ENCODE measurements at regions not wholly inside any gene's neighbourhood (a gene's known extent, or its start where the extent isn't known, plus 50 kb on each side); places are given as distances from the start of the nearest gene placed in this dataset.

- no peak overlapping the region for H3K27ac Mint-ChIP-seq
- no peaks in the 10 kb centered on the region for H3K9me2 ChIP-seq (ENCODE audit: insufficient read depth)
- H3K36me3 Mint-ChIP-seq (ENCODE audit: low read depth) = no peaks in the 10 kb centered on the region
- H3F3A ChIP-seq (replicated peaks; ENCODE audit: low read depth) = no peaks in the 10 kb centered on the region
- H3K27ac ChIP-seq (ENCODE audit: low read depth) = no peak overlapping the region
- TF ChIP-seq, protein P1, sequence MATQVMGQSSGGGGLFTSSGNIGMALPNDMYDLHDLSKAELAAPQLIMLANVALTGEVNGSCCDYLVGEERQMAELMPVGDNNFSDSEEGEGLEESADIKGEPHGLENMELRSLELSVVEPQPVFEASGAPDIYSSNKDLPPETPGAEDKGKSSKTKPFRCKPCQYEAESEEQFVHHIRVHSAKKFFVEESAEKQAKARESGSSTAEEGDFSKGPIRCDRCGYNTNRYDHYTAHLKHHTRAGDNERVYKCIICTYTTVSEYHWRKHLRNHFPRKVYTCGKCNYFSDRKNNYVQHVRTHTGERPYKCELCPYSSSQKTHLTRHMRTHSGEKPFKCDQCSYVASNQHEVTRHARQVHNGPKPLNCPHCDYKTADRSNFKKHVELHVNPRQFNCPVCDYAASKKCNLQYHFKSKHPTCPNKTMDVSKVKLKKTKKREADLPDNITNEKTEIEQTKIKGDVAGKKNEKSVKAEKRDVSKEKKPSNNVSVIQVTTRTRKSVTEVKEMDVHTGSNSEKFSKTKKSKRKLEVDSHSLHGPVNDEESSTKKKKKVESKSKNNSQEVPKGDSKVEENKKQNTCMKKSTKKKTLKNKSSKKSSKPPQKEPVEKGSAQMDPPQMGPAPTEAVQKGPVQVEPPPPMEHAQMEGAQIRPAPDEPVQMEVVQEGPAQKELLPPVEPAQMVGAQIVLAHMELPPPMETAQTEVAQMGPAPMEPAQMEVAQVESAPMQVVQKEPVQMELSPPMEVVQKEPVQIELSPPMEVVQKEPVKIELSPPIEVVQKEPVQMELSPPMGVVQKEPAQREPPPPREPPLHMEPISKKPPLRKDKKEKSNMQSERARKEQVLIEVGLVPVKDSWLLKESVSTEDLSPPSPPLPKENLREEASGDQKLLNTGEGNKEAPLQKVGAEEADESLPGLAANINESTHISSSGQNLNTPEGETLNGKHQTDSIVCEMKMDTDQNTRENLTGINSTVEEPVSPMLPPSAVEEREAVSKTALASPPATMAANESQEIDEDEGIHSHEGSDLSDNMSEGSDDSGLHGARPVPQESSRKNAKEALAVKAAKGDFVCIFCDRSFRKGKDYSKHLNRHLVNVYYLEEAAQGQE (IDR thresholded peaks at IDR 0.05; ENCODE audit: unreplicated experiment) = no peak
- TF ChIP-seq STAT1 (IDR thresholded peaks at IDR 0.05; ENCODE audit: unreplicated experiment) = no peak
- no peak for TF ChIP-seq CREB1 (CRISPR knock-in tag; IDR thresholded peaks at IDR 0.05; ENCODE audit: low read depth)
- no peak for TF ChIP-seq ETS1 (IDR thresholded peaks at IDR 0.05)
- no peak for TF ChIP-seq ZNF331 (CRISPR knock-in tag; IDR thresholded peaks at IDR 0.05; ENCODE audit: low read depth)
- TF ChIP-seq, protein P2, sequence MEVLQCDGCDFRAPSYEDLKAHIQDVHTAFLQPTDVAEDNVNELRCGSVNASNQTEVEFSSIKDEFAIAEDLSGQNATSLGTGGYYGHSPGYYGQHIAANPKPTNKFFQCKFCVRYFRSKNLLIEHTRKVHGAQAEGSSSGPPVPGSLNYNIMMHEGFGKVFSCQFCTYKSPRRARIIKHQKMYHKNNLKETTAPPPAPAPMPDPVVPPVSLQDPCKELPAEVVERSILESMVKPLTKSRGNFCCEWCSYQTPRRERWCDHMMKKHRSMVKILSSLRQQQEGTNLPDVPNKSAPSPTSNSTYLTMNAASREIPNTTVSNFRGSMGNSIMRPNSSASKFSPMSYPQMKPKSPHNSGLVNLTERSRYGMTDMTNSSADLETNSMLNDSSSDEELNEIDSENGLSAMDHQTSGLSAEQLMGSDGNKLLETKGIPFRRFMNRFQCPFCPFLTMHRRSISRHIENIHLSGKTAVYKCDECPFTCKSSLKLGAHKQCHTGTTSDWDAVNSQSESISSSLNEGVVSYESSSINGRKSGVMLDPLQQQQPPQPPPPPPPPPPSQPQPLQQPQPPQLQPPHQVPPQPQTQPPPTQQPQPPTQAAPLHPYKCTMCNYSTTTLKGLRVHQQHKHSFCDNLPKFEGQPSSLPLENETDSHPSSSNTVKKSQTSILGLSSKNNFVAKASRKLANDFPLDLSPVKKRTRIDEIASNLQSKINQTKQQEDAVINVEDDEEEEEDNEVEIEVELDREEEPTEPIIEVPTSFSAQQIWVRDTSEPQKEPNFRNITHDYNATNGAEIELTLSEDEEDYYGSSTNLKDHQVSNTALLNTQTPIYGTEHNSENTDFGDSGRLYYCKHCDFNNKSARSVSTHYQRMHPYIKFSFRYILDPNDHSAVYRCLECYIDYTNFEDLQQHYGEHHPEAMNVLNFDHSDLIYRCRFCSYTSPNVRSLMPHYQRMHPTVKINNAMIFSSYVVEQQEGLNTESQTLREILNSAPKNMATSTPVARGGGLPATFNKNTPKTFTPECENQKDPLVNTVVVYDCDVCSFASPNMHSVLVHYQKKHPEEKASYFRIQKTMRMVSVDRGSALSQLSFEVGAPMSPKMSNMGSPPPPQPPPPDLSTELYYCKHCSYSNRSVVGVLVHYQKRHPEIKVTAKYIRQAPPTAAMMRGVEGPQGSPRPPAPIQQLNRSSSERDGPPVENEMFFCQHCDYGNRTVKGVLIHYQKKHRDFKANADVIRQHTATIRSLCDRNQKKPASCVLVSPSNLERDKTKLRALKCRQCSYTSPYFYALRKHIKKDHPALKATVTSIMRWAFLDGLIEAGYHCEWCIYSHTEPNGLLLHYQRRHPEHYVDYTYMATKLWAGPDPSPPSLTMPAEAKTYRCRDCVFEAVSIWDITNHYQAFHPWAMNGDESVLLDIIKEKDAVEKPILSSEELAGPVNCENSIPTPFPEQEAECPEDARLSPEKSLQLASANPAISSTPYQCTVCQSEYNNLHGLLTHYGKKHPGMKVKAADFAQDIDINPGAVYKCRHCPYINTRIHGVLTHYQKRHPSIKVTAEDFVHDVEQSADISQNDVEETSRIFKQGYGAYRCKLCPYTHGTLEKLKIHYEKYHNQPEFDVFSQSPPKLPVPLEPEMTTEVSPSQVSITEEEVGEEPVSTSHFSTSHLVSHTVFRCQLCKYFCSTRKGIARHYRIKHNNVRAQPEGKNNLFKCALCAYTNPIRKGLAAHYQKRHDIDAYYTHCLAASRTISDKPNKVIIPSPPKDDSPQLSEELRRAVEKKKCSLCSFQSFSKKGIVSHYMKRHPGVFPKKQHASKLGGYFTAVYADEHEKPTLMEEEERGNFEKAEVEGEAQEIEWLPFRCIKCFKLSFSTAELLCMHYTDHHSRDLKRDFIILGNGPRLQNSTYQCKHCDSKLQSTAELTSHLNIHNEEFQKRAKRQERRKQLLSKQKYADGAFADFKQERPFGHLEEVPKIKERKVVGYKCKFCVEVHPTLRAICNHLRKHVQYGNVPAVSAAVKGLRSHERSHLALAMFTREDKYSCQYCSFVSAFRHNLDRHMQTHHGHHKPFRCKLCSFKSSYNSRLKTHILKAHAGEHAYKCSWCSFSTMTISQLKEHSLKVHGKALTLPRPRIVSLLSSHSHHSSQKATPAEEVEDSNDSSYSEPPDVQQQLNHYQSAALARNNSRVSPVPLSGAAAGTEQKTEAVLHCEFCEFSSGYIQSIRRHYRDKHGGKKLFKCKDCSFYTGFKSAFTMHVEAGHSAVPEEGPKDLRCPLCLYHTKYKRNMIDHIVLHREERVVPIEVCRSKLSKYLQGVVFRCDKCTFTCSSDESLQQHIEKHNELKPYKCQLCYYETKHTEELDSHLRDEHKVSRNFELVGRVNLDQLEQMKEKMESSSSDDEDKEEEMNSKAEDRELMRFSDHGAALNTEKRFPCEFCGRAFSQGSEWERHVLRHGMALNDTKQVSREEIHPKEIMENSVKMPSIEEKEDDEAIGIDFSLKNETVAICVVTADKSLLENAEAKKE (CRISPR knock-in tag; IDR thresholded peaks at IDR 0.05) = no peak
- TF ChIP-seq EZH2 (IDR thresholded peaks at IDR 0.05; ENCODE audit: low read depth, unreplicated experiment) = no peak
- TF ChIP-seq JUNB (IDR thresholded peaks at IDR 0.05; ENCODE audit: unreplicated experiment) = no peak
- no peak for TF ChIP-seq ZNF114 (CRISPR knock-in tag; IDR thresholded peaks at IDR 0.05)
- TF ChIP-seq, protein P3, sequence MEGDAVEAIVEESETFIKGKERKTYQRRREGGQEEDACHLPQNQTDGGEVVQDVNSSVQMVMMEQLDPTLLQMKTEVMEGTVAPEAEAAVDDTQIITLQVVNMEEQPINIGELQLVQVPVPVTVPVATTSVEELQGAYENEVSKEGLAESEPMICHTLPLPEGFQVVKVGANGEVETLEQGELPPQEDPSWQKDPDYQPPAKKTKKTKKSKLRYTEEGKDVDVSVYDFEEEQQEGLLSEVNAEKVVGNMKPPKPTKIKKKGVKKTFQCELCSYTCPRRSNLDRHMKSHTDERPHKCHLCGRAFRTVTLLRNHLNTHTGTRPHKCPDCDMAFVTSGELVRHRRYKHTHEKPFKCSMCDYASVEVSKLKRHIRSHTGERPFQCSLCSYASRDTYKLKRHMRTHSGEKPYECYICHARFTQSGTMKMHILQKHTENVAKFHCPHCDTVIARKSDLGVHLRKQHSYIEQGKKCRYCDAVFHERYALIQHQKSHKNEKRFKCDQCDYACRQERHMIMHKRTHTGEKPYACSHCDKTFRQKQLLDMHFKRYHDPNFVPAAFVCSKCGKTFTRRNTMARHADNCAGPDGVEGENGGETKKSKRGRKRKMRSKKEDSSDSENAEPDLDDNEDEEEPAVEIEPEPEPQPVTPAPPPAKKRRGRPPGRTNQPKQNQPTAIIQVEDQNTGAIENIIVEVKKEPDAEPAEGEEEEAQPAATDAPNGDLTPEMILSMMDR (conservative IDR thresholded peaks at IDR 0.05; ENCODE audit: low read depth in 2 of 2) = no peak
- TF ChIP-seq NANOG (IDR thresholded peaks at IDR 0.05; ENCODE audit: borderline replicate concordance) = no peak
- TF ChIP-seq POLR2AphosphoS5 (IDR thresholded peaks at IDR 0.05; ENCODE audit: low read depth) = no peak
- TF ChIP-seq EZH2phosphoT487 (IDR thresholded peaks at IDR 0.05; ENCODE audit: unreplicated experiment) = no peak
- H3K4me2 ChIP-seq = no peak overlapping the region
- H4K20me1 ChIP-seq (replicated peaks; ENCODE audit: insufficient read depth) = no peaks in the 10 kb centered on the region
- ATAC-seq (no peak), DNase-seq (ENCODE audit: low spot score) (no peak)
- no peaks in the 10 kb centered on the region for H3K9me3 Mint-ChIP-seq
- H3K4me1 ChIP-seq (ENCODE audit: insufficient read depth) = no peaks in the 10 kb centered on the region
- no peak overlapping the region for H2AFZ ChIP-seq
- H3K27me3 ChIP-seq (ENCODE audit: insufficient read depth) = no peaks in the 10 kb centered on the region
- H3K4me1 Mint-ChIP-seq = no peaks in the 10 kb centered on the region
- no peaks in the 10 kb centered on the region for H3K27me3 Mint-ChIP-seq (ENCODE audit: insufficient read depth, low read depth, poor library complexity)
- H3K4me3 Mint-ChIP-seq = no peak overlapping the region
- H3K79me2 ChIP-seq (replicated peaks; ENCODE audit: insufficient read depth) = no peaks in the 10 kb centered on the region
- no peak overlapping the region for H3K4me3 ChIP-seq
- H3K36me3 ChIP-seq (ENCODE audit: insufficient read depth) = no peaks in the 10 kb centered on the region
These were observed 480.9 kb upstream of the IGFBP7 start for GRCh38 chr4:57591073-57591472.

Data from GM23338 (cell line).